ENCODE measurements at regions not wholly inside any gene's neighbourhood (a gene's known extent, or its start where the extent isn't known, plus 50 kb on each side); places are given as distances from the start of the nearest gene placed in this dataset.

DNA sequence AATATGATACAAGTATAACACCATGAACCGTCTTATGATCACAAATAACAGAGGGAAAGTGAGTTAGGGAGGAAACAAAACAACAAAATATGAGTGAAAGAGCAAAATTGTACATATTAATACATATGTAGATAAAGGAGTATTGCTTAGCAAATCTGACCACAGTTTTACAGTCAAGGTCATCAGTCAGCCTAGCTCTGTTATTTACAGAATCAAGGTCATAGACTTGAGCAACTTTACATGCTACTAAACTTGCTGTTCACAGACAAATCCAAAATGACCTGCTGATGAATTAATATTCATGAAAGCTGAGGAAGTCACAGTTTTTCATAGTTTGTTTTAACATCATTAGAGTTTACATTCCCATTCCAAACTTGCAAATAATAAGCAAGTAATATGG is 1387.7 kb upstream of the ACO1 start:
- TF ChIP-seq, protein P1, sequence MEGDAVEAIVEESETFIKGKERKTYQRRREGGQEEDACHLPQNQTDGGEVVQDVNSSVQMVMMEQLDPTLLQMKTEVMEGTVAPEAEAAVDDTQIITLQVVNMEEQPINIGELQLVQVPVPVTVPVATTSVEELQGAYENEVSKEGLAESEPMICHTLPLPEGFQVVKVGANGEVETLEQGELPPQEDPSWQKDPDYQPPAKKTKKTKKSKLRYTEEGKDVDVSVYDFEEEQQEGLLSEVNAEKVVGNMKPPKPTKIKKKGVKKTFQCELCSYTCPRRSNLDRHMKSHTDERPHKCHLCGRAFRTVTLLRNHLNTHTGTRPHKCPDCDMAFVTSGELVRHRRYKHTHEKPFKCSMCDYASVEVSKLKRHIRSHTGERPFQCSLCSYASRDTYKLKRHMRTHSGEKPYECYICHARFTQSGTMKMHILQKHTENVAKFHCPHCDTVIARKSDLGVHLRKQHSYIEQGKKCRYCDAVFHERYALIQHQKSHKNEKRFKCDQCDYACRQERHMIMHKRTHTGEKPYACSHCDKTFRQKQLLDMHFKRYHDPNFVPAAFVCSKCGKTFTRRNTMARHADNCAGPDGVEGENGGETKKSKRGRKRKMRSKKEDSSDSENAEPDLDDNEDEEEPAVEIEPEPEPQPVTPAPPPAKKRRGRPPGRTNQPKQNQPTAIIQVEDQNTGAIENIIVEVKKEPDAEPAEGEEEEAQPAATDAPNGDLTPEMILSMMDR (IDR thresholded peaks at IDR 0.05): no peak
- TF ChIP-seq POLR2A (IDR thresholded peaks at IDR 0.05): no peak

Measured in prostate gland (tissue), 2 donors.